Fibroblast of mammary gland (primary cell): ENCODE measurements at regions not wholly inside any gene's neighbourhood (a gene's known extent, or its start where the extent isn't known, plus 50 kb on each side); places are given as distances from the start of the nearest gene placed in this dataset.
A peak's percentile ranks its signal among the peaks of the same experiment; 100 is the strongest.

ENCODE experiments used
- DNase-seq: peaks from one replicate; pipeline ENCODE4 v3.0.0-alpha.2; 2010; ENCODE audit warnings: low read depth
- H3K4me3 ChIP-seq: 2 replicates; pipeline ENCODE4 v1.5.1; 2011; ENCODE audit warnings: low read depth, mild to moderate bottlenecking, low read length, moderate library complexity; ENCODE audit not compliant: control insufficient read depth
- TF ChIP-seq, protein P1 (sequence below): conservative IDR thresholded peaks from 2 replicates; pipeline ENCODE4 v1.5.1; 2011; ENCODE audit warnings: low read depth, low read length, inconsistent platforms; ENCODE audit not compliant: control insufficient read depth, insufficient read depth

DNA sequence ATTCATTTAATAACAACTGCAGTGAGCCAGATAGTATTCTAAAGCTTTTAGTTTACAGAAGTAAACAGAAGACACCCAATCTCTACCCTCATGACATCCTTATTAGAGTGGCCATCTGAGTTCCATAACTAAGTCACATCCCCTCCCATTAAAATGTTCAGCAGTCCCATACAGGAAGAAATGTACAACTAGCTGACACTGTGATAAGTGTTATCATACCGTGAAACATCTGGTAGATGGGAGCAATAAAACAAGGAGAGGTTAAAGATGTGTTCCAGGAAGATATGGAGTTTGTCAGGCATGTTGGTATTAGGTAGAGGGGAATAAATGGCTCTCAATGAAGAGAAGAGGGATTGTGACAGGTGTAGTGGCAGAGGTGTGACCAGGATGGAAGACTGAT lies 60.5 kb upstream of the CAV2 start:
- DNase-seq, result no peak
- TF ChIP-seq, protein P1, sequence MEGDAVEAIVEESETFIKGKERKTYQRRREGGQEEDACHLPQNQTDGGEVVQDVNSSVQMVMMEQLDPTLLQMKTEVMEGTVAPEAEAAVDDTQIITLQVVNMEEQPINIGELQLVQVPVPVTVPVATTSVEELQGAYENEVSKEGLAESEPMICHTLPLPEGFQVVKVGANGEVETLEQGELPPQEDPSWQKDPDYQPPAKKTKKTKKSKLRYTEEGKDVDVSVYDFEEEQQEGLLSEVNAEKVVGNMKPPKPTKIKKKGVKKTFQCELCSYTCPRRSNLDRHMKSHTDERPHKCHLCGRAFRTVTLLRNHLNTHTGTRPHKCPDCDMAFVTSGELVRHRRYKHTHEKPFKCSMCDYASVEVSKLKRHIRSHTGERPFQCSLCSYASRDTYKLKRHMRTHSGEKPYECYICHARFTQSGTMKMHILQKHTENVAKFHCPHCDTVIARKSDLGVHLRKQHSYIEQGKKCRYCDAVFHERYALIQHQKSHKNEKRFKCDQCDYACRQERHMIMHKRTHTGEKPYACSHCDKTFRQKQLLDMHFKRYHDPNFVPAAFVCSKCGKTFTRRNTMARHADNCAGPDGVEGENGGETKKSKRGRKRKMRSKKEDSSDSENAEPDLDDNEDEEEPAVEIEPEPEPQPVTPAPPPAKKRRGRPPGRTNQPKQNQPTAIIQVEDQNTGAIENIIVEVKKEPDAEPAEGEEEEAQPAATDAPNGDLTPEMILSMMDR, result no peak
- H3K4me3 ChIP-seq, result no peak overlapping the region

DNA sequence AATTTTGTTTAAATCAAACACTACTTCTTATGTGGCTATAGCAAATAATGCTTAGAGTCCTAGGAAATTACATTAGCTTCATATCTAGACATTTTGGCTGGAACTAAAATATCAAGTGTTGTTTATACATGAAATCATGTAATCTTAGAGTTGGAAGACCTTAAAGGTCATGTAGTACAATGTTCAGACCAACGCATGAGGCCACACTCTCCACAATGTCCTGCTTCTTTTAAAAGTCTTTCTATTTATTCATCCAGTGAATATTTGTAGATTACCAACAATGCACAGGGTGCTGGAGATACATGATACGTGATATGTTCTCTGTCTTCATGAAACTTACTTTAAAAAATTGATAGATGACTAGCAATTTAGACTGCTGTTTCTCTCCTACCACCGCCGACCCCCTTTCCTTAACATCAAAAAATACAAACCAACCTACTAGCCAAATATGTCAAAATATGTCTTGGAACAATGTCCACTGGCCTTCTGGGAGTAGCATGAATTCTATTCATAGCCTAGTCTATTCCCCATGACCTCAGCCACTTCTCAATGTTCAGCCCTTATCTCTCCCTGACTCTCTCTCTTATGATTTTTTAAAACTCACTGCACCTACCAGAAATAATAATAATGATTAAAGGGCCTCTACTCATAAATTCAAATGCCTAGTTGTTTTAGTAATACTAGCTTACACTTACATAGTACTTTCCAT lies 59.5 kb upstream of the CAV2 start:
- no peak overlapping the region for H3K4me3 ChIP-seq
- TF ChIP-seq, protein P1, result no peak
- DNase-seq, result no peak

DNA sequence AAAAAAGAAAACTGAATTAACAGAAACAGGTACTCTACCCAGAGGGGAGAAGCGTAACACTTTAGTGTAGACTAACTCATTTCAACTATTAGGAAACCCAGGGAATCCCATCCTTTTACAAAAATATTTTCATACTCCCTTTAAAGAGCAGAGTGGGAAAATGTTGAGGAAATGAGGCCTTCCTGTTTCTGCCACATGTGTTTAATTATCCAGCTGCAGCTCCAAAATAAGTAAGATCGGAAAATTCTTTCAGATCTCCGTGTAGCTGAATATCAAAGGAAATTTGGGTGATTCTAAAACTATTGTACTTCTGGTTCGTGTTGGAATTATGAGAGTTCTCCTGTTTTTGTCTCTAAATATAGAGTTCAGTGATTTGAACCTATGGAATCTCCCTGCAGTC lies 58.0 kb upstream of the CAV2 start:
- H3K4me3 ChIP-seq, result no peak overlapping the region
- peak; percentile 74 for DNase-seq
- TF ChIP-seq, protein P1, result no peak

DNA sequence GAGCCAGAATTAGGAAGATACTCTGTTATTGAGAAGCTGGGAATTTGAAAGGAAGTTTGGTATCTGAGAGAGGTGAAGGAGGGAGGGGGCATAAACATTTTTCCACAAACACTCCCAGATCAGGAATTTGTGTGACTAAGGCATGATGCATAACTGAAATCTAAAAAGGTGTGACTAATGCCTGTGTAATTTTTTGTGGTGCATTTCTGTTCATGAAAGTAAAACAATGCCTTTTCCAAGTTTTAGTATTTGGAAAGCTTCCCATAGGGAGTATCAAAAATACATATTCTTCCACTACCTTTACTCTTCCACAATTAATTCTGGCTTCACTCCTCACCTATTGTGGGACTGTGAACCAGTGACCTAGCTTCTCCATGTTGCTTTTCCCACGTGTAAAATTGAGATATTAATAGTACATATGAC lies 56.4 kb upstream of the CAV2 start:
- TF ChIP-seq, protein P1, result no peak
- H3K4me3 ChIP-seq, result no peak overlapping the region
- DNase-seq, result peak; percentile 95

DNA sequence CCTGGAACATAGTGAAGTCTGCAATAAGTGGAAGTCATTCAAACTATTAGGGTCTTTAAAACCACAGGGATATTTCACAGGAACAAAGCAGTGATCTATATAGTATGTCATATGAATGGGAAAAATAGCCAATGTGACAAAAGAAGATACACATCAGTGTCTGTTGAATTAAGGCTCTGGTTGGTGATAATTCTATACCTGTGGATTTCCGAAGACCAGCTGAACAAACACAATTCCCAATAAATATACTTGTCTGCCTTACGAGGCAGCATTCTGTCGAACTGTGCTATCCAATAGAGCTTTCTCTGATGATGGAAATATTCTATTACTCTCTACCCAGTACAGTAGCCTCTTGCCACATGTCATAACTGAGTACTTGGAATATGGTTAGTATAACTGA lies 55.9 kb upstream of the CAV2 start:
- TF ChIP-seq, protein P1, result no peak
- no peak for DNase-seq
- no peak overlapping the region for H3K4me3 ChIP-seq

DNA sequence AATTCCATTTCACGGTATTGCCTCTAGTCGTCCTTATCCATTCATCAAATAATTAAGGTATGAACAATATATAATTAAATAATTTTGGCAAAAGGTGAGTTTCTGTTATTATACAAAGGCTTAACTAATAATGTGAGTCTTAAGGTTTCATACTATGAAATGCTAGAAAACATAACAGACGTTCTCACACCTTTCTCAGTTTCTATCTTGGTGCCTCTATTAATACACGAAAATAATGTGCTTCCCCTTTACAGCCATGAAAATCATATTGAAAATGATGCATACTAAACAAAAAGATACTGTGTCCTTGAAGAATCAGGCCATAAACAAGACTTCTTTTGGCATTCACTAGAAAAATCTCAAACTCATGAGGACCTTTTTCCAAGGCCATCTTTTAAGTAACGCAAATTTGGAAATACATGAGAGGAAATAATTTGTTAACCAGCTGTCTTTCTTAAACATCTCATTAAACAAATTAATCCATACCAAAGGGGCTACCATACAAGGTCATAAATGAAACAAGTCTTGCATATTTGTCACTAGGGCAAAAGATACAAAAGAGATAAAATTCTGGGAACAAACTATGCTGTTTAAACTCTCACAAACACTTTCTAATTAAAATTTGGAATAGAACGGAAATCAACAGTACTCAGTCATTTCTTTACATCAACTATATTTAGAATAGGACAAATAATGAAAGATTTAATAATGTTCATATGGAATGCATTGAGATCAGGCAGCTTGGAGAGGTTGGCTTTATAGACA lies 53.9 kb upstream of the CAV2 start:
- DNase-seq, result no peak
- no peak overlapping the region for H3K4me3 ChIP-seq
- TF ChIP-seq, protein P1, result no peak
